GM19351 (cell line): ENCODE measurements at regions not wholly inside any gene's neighbourhood (a gene's known extent, or its start where the extent isn't known, plus 50 kb on each side); places are given as distances from the start of the nearest gene placed in this dataset.
"Not testable (repeated sequence)": the region's sequence is repeated elsewhere in the genome, so short reads cannot be mapped to it uniquely, and the experiment has no call there.

ENCODE experiments used
- ATAC-seq: cut with Tn5 transposase; IDR thresholded peaks from one replicate; pipeline ENCODE4 v1.9.1; 2021; ENCODE audit warnings: mild to moderate bottlenecking, moderate library complexity; ENCODE audit not compliant: unreplicated experiment

GRCh38 chrX:114095789-114096188 lies 488.1 kb upstream of the HTR2C start:
- no peak for ATAC-seq

- no peak for ATAC-seq
Observed at GRCh38 chrX:114087543-114087942, 496.3 kb upstream of the HTR2C start.

- ATAC-seq, result no peak
Observed at GRCh38 chrX:114077773-114078172, 506.1 kb upstream of the HTR2C start.

GRCh38 chrX:114075073-114075673 lies 508.7 kb upstream of the HTR2C start:
- ATAC-seq, result no peak

- ATAC-seq, result no peak
Observed at GRCh38 chrX:114073926-114074325, 510.0 kb upstream of the HTR2C start.

GRCh38 chrX:114071412-114071811 lies 512.5 kb upstream of the HTR2C start:
- no peak for ATAC-seq

GRCh38 chrX:114065577-114066223 lies 518.2 kb upstream of the HTR2C start:
- ATAC-seq, result no peak

GRCh38 chrX:114061226-114061625 lies 522.7 kb upstream of the HTR2C start:
- no peak for ATAC-seq

GRCh38 chrX:114058988-114059418 lies 524.9 kb upstream of the HTR2C start:
- no peak for ATAC-seq

- not testable (repeated sequence) for ATAC-seq
Observed at GRCh38 chrX:114057422-114057821, 526.5 kb upstream of the HTR2C start.

- ATAC-seq, result no peak
Observed at GRCh38 chrX:114051667-114052315, 532.1 kb upstream of the HTR2C start.

GRCh38 chrX:114050075-114050796 lies 533.6 kb upstream of the HTR2C start:
- no peak for ATAC-seq

GRCh38 chrX:114049063-114049462 lies 534.8 kb upstream of the HTR2C start:
- ATAC-seq, result no peak

- no peak for ATAC-seq
Observed at GRCh38 chrX:114047558-114047957, 536.3 kb upstream of the HTR2C start.

- ATAC-seq, result no peak
Observed at GRCh38 chrX:114046695-114047279, 537.1 kb upstream of the HTR2C start.

GRCh38 chrX:114041470-114041869 lies 542.4 kb upstream of the HTR2C start:
- ATAC-seq, result not testable (repeated sequence)

- ATAC-seq, result not testable (repeated sequence)
Observed at GRCh38 chrX:114040661-114041269, 543.1 kb upstream of the HTR2C start.

- not testable (repeated sequence) for ATAC-seq
Observed at GRCh38 chrX:114040111-114040510, 543.8 kb upstream of the HTR2C start.

- ATAC-seq, result no peak
Observed at GRCh38 chrX:114038358-114038757, 545.5 kb upstream of the HTR2C start.

GRCh38 chrX:114037515-114037914 lies 546.4 kb upstream of the HTR2C start:
- ATAC-seq, result no peak
